ENCODE measurements at regions not wholly inside any gene's neighbourhood (a gene's known extent, or its start where the extent isn't known, plus 50 kb on each side); places are given as distances from the start of the nearest gene placed in this dataset.

DNA sequence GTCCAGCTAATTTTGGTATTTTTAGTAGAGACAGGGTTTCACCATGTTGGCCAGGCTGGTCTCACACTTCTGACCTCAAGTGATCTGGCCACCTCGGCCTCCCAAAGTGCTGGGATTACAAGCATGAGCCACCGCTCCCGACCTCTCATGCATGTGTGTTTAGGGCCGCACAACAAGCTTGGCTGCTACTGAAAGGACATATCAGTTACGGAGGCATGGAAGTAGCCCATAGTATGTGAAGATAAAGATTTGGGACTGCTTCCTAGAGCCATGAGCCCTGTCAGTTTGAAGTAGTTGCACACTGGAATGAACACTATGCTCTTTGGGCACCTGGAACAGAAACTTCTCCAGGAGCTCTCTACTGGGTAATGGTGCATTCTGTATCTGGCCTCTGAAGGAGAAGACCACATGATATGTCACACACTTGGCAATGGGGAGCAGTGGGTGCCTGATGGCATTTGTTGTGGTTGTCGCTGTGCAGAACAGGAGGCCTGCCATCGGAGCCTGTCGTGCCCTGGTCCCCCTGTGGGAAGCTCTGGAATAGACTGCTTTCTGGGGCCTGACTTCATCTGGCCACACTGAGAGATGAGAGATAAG lies 144.7 kb upstream of the KIF26B start:
- TF ChIP-seq, protein P1, sequence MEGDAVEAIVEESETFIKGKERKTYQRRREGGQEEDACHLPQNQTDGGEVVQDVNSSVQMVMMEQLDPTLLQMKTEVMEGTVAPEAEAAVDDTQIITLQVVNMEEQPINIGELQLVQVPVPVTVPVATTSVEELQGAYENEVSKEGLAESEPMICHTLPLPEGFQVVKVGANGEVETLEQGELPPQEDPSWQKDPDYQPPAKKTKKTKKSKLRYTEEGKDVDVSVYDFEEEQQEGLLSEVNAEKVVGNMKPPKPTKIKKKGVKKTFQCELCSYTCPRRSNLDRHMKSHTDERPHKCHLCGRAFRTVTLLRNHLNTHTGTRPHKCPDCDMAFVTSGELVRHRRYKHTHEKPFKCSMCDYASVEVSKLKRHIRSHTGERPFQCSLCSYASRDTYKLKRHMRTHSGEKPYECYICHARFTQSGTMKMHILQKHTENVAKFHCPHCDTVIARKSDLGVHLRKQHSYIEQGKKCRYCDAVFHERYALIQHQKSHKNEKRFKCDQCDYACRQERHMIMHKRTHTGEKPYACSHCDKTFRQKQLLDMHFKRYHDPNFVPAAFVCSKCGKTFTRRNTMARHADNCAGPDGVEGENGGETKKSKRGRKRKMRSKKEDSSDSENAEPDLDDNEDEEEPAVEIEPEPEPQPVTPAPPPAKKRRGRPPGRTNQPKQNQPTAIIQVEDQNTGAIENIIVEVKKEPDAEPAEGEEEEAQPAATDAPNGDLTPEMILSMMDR (conservative IDR thresholded peaks at IDR 0.05; ENCODE audit: low read length), result no peak
- TF ChIP-seq EZH2phosphoT487 (IDR thresholded peaks at IDR 0.05; ENCODE audit: borderline replicate concordance), result no peak
- no peaks in the 10 kb centered on the region for H3K9me2 ChIP-seq (replicated peaks; ENCODE audit: low read depth, low read length)

DNA sequence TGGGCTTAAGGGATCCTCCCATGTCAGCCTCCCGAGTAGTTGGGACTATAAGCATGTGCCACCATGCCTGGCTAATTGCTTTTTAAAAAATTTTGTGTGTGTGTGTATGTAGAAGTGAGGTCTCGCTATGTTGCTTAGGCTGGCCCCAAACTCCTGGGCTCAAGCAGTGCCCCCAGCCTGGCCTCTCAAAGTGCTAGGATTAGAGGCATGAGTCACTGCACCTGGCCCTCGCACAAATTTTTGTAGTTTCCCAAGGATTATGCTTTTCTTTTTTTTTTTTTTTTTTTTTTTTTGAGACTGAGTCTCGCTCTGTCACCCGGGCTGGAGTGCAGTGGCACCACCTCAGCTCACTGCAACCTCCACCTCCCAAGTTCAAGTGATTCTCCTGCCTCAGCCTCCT lies 144.4 kb upstream of the HNRNPU start:
- Histone ChIP-seq H4K20me1 (ENCODE audit: insufficient read depth, low read length, poor library complexity, severe bottlenecking) (no peaks in the 10 kb centered on the region), H3K9me2 (replicated peaks; ENCODE audit: low read depth, low read length) (no peaks in the 10 kb centered on the region), H3K9ac (ENCODE audit: low read depth, low read length, poor library complexity, severe bottlenecking) (no peak overlapping the region), H3K36me3 (ENCODE audit: insufficient read depth, low read length) (no peaks in the 10 kb centered on the region), H3K27me3 (ENCODE audit: insufficient read depth, low read length, poor library complexity, severe bottlenecking) (no peaks in the 10 kb centered on the region), H3K4me2 (ENCODE audit: low read depth, low read length, poor library complexity, severe bottlenecking) (no peak overlapping the region), H3K4me3 (ENCODE audit: low read length, poor library complexity, severe bottlenecking) (no peak overlapping the region), H3F3A (ENCODE audit: low read depth) (no peaks in the 10 kb centered on the region), H3K4me1 (ENCODE audit: insufficient read depth, low read length, poor library complexity, severe bottlenecking) (no peaks in the 10 kb centered on the region), H3K79me2 (ENCODE audit: insufficient read depth, low read length) (no peaks in the 10 kb centered on the region), H2AFZ (ENCODE audit: low read length) (no peak overlapping the region), H3K9me3 (ENCODE audit: insufficient read depth, low read depth, low read length) (no peaks in the 10 kb centered on the region)
- TF ChIP-seq EZH2phosphoT487 (IDR thresholded peaks at IDR 0.05; ENCODE audit: borderline replicate concordance), result no peak

More for the DNA sequence above, 144.7 kb upstream of the KIF26B start:
- H3K36me3 ChIP-seq (ENCODE audit: insufficient read depth, low read length), result no peaks in the 10 kb centered on the region
- H3K79me2 ChIP-seq (ENCODE audit: insufficient read depth, low read length), result no peaks in the 10 kb centered on the region
- H3K27me3 ChIP-seq (ENCODE audit: insufficient read depth, low read length, poor library complexity, severe bottlenecking), result no peaks in the 10 kb centered on the region
- H4K20me1 ChIP-seq (ENCODE audit: insufficient read depth, low read length, poor library complexity, severe bottlenecking), result no peaks in the 10 kb centered on the region
- H3K4me1 ChIP-seq (ENCODE audit: insufficient read depth, low read length, poor library complexity, severe bottlenecking), result no peaks in the 10 kb centered on the region
- H3K9ac ChIP-seq (ENCODE audit: low read depth, low read length, poor library complexity, severe bottlenecking), result no peak overlapping the region
- no peak overlapping the region for H3K4me2 ChIP-seq (ENCODE audit: low read depth, low read length, poor library complexity, severe bottlenecking)
- H3K4me3 ChIP-seq (ENCODE audit: low read length, poor library complexity, severe bottlenecking), result no peak overlapping the region
- no peaks in the 10 kb centered on the region for H3K9me3 ChIP-seq (ENCODE audit: insufficient read depth, low read depth, low read length)
- H2AFZ ChIP-seq (ENCODE audit: low read length), result no peak overlapping the region
- no peaks in the 10 kb centered on the region for H3F3A ChIP-seq (ENCODE audit: low read depth)

DNA sequence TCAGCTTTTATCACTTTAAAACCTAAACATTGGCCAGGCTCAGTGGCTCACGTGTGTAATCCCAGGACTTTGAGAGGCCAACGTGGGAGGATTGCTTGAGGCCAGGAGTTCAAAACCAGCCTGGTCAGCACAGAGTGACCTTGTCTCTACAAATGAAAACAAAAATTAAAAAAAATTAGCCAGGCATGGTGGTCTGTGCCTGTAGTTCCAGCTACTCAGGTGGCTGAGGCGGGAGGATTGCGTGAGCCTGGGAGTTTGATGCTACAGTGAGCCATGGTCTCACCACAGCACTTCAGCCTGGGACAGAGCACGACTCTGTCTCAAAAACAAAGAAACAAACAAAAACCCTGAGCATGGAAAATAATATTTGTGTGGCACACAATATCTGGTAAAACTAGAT lies 143.5 kb upstream of the HNRNPU start:
- Histone ChIP-seq H3K4me3 (ENCODE audit: low read length, poor library complexity, severe bottlenecking) (no peak overlapping the region), H3F3A (ENCODE audit: low read depth) (no peaks in the 10 kb centered on the region), H4K20me1 (ENCODE audit: insufficient read depth, low read length, poor library complexity, severe bottlenecking) (no peaks in the 10 kb centered on the region), H3K27me3 (ENCODE audit: insufficient read depth, low read length, poor library complexity, severe bottlenecking) (no peaks in the 10 kb centered on the region), H3K4me1 (ENCODE audit: insufficient read depth, low read length, poor library complexity, severe bottlenecking) (no peaks in the 10 kb centered on the region), H3K36me3 (ENCODE audit: insufficient read depth, low read length) (no peaks in the 10 kb centered on the region), H3K9me2 (replicated peaks; ENCODE audit: low read depth, low read length) (no peaks in the 10 kb centered on the region), H2AFZ (ENCODE audit: low read length) (no peak overlapping the region), H3K9me3 (ENCODE audit: insufficient read depth, low read depth, low read length) (no peaks in the 10 kb centered on the region), H3K4me2 (ENCODE audit: low read depth, low read length, poor library complexity, severe bottlenecking) (no peak overlapping the region), H3K79me2 (ENCODE audit: insufficient read depth, low read length) (no peaks in the 10 kb centered on the region), H3K9ac (ENCODE audit: low read depth, low read length, poor library complexity, severe bottlenecking) (no peak overlapping the region)
- TF ChIP-seq, protein P1 (conservative IDR thresholded peaks at IDR 0.05; ENCODE audit: low read length), result no peak
- TF ChIP-seq EZH2phosphoT487 (IDR thresholded peaks at IDR 0.05; ENCODE audit: borderline replicate concordance), result no peak

DNA sequence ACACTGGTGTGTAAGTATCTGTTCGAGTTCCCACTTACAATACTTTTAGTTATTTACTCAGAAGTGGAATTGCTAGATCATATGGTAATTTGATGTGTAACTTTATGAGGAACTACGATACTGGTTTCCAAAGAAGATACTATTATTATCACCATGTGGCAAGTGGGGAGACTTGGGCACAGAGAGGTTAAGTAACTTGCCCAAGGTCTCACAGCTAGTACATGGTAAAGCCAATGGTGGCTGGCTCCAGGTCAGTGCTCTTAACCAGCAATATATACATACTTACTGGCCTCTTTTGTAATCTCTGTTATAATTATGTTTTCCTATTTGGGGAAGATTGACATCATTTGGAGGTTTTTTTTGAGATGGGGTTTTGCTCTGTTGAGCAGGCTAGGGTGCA lies 138.9 kb upstream of the HNRNPU start:
- H3K27me3 ChIP-seq (ENCODE audit: insufficient read depth, low read length, poor library complexity, severe bottlenecking), result no peaks in the 10 kb centered on the region
- TF ChIP-seq, protein P1 (conservative IDR thresholded peaks at IDR 0.05; ENCODE audit: low read length), result no peak
- no peak overlapping the region for H3K4me2 ChIP-seq (ENCODE audit: low read depth, low read length, poor library complexity, severe bottlenecking)
- H3K4me1 ChIP-seq (ENCODE audit: insufficient read depth, low read length, poor library complexity, severe bottlenecking), result no peaks in the 10 kb centered on the region
- H2AFZ ChIP-seq (ENCODE audit: low read length), result no peak overlapping the region
- H3F3A ChIP-seq (ENCODE audit: low read depth), result no peaks in the 10 kb centered on the region
- H4K20me1 ChIP-seq (ENCODE audit: insufficient read depth, low read length, poor library complexity, severe bottlenecking), result no peaks in the 10 kb centered on the region
- H3K9ac ChIP-seq (ENCODE audit: low read depth, low read length, poor library complexity, severe bottlenecking), result no peak overlapping the region
- no peak overlapping the region for H3K4me3 ChIP-seq (ENCODE audit: low read length, poor library complexity, severe bottlenecking)
- H3K9me2 ChIP-seq (replicated peaks; ENCODE audit: low read depth, low read length), result no peaks in the 10 kb centered on the region
- H3K36me3 ChIP-seq (ENCODE audit: insufficient read depth, low read length), result no peaks in the 10 kb centered on the region
- no peaks in the 10 kb centered on the region for H3K9me3 ChIP-seq (ENCODE audit: insufficient read depth, low read depth, low read length)
- H3K79me2 ChIP-seq (ENCODE audit: insufficient read depth, low read length), result no peaks in the 10 kb centered on the region

All from Loucy (cell line).